ENCODE measurements at regions not wholly inside any gene's neighbourhood (a gene's known extent, or its start where the extent isn't known, plus 50 kb on each side); places are given as distances from the start of the nearest gene placed in this dataset.

GRCh38 chrX:5474282-5474681 is 754.4 kb downstream of the NLGN4X start:
- TF ChIP-seq CTCF (IDR thresholded peaks at IDR 0.05; ENCODE audit: extremely low read depth in 1 of 2, insufficient read depth in 1 of 2, low read depth in 1 of 2, low read length in 2 of 2), result no peak
- TF ChIP-seq POLR2A (IDR thresholded peaks at IDR 0.05; ENCODE audit: low read depth, low read length), result no peak
- no peak for TF ChIP-seq EZH2 (IDR thresholded peaks at IDR 0.05; ENCODE audit: borderline replicate concordance, low read depth, low read length, severe bottlenecking)
- TF ChIP-seq MYC (IDR thresholded peaks at IDR 0.05; ENCODE audit: low read depth, low read length), result no peak
